Brain pericyte (primary cell): ENCODE measurements at regions not wholly inside any gene's neighbourhood (a gene's known extent, or its start where the extent isn't known, plus 50 kb on each side); places are given as distances from the start of the nearest gene placed in this dataset.
"Not testable (repeated sequence)": the region's sequence is repeated elsewhere in the genome, so short reads cannot be mapped to it uniquely, and the experiment has no call there.

Experiments used
- DNase-seq: peaks from one replicate; pipeline ENCODE4 v3.0.0-alpha.2; 2012; ENCODE audit warnings: low read depth, low spot score

DNA sequence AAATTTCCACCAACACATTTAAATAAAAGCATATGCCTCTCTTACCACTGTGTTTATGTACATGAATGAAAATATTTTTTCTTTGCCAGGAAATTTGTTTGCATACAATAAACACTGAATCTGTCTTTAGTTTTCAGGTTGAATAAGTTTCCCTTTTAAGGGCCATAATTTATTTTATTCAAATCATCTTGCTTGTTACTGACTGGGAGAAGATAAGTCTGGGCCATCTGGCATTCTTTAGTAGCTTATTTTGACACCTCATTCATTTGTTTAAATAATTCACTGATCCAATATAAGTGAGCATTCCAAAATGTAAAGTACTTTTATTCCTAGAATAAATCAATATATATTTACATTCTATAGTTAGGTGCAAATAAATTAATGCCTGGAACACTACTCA lies 1001.3 kb downstream of the PLOD2 start:
- no peak for DNase-seq

DNA sequence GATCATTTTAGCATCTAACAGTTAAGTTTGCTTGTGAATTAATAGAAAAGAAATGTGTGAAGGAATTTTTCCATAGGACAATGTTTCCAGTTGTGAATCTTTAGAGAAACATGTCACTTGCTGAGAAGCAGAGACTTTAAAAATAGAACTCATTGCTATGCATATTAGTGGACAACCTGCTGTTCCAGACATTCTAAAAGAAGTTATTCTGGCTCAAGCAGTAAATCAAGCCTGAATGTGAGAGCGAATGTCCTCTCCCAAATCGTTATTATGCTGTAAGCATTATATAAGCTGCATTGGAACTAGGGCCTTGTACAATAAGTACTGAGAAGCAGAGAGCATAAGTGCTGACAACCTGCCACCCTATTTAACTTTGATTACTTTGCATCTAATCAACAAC lies 990.9 kb downstream of the PLOD2 start:
- DNase-seq = no peak

GRCh38 chr3:145175626-145176025 lies 985.4 kb downstream of the PLOD2 start:
- no peak for DNase-seq

GRCh38 chr3:145176907-145177306 lies 984.1 kb downstream of the PLOD2 start:
- DNase-seq = no peak

GRCh38 chr3:145177828-145178227 lies 983.2 kb downstream of the PLOD2 start:
- no peak for DNase-seq

GRCh38 chr3:145182196-145182911 lies 978.6 kb downstream of the PLOD2 start:
- no peak for DNase-seq

DNA sequence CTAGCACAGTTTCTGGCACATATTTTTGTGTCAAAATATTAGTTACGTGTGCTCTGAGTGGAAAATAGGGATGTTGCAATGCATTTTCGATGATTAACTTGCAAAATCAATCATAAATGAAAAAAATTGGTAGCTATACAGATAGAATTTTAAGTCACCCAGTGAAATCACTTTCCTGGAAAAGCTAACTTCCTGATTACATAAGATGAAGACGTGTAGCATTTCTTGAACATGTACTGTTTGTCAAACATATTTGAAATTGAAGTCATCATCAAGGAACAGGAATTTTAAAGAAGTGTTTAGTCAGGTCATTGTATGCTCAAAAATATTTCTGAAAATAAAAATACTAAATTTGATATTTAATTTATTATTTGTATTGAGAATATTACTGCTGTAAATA lies 977.7 kb downstream of the PLOD2 start:
- DNase-seq = no peak

- no peak for DNase-seq
These were observed 972.8 kb downstream of the PLOD2 start for GRCh38 chr3:145188079-145188770.

GRCh38 chr3:145190138-145190537 lies 970.8 kb downstream of the PLOD2 start:
- no peak for DNase-seq

DNA sequence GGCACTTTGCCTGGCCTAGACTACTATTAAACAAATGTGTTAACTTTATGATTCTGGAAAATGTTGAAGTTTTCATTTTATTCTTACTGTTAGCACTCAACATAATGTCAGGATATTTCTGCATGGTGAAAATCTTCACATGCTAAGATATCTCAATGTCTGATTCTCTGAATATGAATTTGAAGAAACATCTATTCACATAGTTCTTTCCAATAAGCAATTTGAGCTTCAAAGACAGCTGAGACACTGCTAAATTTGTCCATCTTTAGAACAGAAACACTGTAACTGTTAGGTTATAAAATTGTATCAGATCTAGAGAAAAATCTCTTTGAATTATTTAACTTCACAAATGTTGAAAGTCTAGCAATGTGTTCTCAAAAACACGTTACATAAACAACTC lies 970.2 kb downstream of the PLOD2 start:
- no peak for DNase-seq

DNA sequence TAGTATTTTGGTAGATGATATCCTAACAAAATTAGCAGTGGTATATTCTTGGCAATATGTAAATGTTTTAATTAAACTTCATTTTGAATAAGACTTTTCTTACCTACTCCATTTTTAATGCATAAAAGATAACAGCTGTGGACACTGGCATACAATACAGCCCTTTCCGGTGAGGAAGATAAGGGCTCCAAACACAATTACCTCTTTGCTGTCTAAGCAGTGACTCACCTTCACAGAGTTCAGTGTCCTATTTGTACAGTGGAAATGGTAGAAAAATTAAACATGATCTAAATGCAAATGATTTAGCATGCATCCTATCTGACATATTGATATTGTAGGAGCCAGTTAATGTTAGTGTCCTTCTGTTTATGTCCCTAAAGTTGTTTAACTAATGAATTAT lies 969.4 kb downstream of the PLOD2 start:
- no peak for DNase-seq

GRCh38 chr3:145197051-145197820 lies 963.7 kb downstream of the PLOD2 start:
- no peak for DNase-seq

DNA sequence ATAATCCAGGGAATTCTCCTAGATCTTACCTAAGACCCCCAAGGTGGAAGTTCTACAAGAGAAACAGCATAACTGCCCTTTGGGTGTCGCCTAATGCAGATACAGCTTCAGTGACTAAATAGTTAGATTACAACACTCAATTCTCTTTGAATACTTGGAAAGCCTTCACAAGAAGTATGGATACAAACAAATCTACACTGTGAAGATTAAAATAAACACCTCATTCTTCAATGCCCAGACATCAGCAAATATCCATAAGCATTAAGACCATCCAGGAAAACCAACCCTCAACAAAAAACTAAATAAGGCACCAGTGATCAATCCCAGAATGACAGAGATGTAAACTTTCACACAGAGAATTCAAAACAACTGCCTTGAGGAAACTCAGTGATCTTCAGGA lies 963.2 kb downstream of the PLOD2 start:
- no peak for DNase-seq

GRCh38 chr3:145209561-145209960 lies 951.4 kb downstream of the PLOD2 start:
- no peak for DNase-seq

GRCh38 chr3:145219355-145220235 lies 941.4 kb downstream of the PLOD2 start:
- DNase-seq = no peak

DNA sequence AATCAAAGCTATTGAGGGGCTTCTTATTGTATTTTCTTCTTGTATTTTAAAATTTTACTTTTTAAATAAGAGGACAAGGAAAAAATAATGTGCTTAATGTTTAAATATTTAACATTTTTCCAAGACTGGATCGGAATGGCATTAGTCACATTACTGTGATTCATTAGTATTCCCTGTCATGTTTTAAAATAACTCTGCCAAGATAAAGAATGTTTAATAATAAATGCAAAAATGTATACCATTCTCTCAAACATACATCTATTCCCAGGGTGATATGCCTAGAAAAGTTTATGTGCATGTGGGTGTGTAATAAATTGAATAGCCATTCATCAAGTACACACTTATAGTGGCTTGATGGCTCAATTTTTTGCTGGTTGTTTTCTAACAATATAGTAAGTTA lies 936.1 kb downstream of the PLOD2 start:
- DNase-seq = no peak

- no peak for DNase-seq
These were observed 917.1 kb downstream of the PLOD2 start for GRCh38 chr3:145243875-145244274.

DNA sequence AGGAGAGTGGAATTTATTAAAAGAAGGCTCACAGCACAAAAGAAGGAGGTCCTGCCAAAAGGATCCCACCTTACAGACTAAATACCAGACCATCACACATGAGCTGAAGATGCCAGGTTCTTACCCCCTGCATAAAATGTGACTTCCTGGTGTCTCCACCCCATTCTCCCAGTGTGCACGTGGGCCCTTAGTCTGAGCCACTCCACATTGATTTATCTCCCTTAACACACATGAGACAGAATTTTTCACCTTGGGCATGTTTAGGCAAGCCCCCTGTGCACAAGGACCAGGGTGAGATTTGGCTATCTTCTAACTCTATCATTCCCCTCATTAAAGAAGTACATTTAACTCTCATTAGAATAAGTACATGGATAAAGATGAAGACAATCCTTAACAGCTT lies 916.7 kb downstream of the PLOD2 start:
- no peak for DNase-seq

DNA sequence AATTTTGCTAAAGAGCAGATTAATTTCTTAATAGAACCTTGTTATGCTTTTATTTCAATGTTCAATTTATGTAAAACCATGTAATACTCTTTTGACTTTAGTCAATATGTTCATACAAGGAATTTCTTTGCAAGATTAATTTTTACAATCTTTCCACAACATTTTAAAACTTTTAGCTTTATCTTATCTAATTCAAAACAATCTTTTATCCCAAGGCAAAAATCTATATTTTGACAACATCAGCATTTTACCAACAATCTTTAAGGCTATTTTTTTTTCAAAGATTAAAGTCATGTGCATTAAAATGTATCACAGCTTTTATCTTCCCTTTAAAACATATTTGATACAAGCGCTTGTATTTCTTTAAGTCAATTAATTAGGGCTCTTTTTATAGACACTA lies 914.7 kb downstream of the PLOD2 start:
- DNase-seq = no peak

GRCh38 chr3:145248928-145249327 lies 912.1 kb downstream of the PLOD2 start:
- no peak for DNase-seq

DNA sequence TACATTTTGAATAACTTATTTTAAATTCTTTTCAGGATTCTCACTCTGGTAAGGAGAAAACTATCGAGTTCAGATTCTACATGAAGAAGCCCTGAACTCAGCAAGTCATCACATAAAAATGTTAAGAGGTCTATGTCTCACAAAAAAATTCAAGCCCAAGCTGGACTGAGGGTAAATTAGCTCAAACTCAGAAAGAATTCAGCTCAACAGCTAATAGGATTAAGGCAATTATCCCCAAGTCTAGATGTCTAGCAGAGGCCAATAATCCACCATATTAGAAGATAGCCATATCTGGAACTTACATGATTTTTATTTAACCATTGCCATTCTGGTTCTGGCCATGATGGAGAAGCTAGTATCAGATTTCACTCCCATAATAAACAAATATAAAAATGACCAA lies 909.7 kb downstream of the PLOD2 start:
- DNase-seq = no peak

DNA sequence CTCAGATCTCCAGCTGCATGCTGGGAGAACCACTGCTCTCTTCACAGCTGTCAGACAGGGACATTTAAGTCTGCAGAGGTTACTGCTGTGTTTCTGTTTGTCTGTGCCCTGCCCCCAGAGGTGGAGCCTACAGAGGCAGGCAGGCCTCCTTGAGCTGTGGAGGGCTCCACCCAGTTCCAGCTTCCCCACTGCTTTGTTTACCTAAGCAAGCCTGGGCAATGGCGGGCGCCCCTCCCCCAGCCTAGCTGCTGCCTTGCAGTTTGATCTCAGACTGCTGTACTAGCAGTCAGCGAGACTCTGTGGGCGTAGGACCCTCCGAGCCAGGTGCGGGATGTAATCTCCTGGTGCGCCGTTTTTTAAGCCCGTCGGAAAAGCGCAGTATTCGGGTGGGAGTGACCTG lies 903.0 kb downstream of the PLOD2 start:
- not testable (repeated sequence) for DNase-seq
